ENCODE measurements at regions not wholly inside any gene's neighbourhood (a gene's known extent, or its start where the extent isn't known, plus 50 kb on each side); places are given as distances from the start of the nearest gene placed in this dataset.
"Not testable (repeated sequence)": the region's sequence is repeated elsewhere in the genome, so short reads cannot be mapped to it uniquely, and the experiment has no call there.

- DNase-seq: no peak
These were observed 164.8 kb upstream of the WWC1 start for GRCh38 chr5:168126606-168127005.

- DNase-seq: no peak
These were observed 163.3 kb upstream of the WWC1 start for GRCh38 chr5:168128111-168128510.

- DNase-seq: no peak
These were observed 162.9 kb upstream of the WWC1 start for GRCh38 chr5:168128557-168128956.

GRCh38 chr5:168131519-168131918 lies 159.9 kb upstream of the WWC1 start:
- DNase-seq: no peak

- no peak for DNase-seq
These were observed 159.2 kb upstream of the WWC1 start for GRCh38 chr5:168132241-168132641.

- DNase-seq: no peak
These were observed 155.5 kb upstream of the WWC1 start for GRCh38 chr5:168135897-168136296.

- no peak for DNase-seq
These were observed 155.1 kb upstream of the WWC1 start for GRCh38 chr5:168136340-168136739.

GRCh38 chr5:168137265-168137664 lies 154.2 kb upstream of the WWC1 start:
- DNase-seq: no peak

- DNase-seq: no peak
These were observed 151.2 kb upstream of the WWC1 start for GRCh38 chr5:168140241-168140640.

GRCh38 chr5:168142402-168142801 lies 149.0 kb upstream of the WWC1 start:
- no peak for DNase-seq

GRCh38 chr5:168143521-168143920 lies 147.9 kb upstream of the WWC1 start:
- DNase-seq: not testable (repeated sequence)

GRCh38 chr5:168147106-168147505 lies 144.3 kb upstream of the WWC1 start:
- DNase-seq: no peak

GRCh38 chr5:168147568-168148360 lies 143.7 kb upstream of the WWC1 start:
- DNase-seq: no peak

GRCh38 chr5:168151041-168151440 lies 140.4 kb upstream of the WWC1 start:
- no peak for DNase-seq

GRCh38 chr5:168152660-168153059 lies 138.8 kb upstream of the WWC1 start:
- DNase-seq: no peak

GRCh38 chr5:168153263-168153875 lies 138.1 kb upstream of the WWC1 start:
- DNase-seq: no peak

- DNase-seq: no peak
These were observed 137.6 kb upstream of the WWC1 start for GRCh38 chr5:168153876-168154270.

- DNase-seq: no peak
These were observed 135.9 kb upstream of the WWC1 start for GRCh38 chr5:168155585-168155984.

GRCh38 chr5:168156170-168156569 lies 135.3 kb upstream of the WWC1 start:
- DNase-seq: no peak

- DNase-seq: no peak
These were observed 134.3 kb upstream of the WWC1 start for GRCh38 chr5:168157141-168157540.

- DNase-seq: peak; percentile 14
These were observed 132.0 kb upstream of the WWC1 start for GRCh38 chr5:168159425-168159824.

- no peak for DNase-seq
These were observed 129.0 kb upstream of the WWC1 start for GRCh38 chr5:168162464-168162863.

GRCh38 chr5:168163966-168164365 lies 127.5 kb upstream of the WWC1 start:
- DNase-seq: no peak

GRCh38 chr5:168165221-168165914 lies 126.1 kb upstream of the WWC1 start:
- no peak for DNase-seq

Measured in CD4-positive, alpha-beta T cell treated with Interleukin-17A for 1 hour (primary cell).